Activated naive CD8-positive, alpha-beta T cell treated with anti-CD3 and anti-CD28 coated beads, Interleukin-2, amount 50 U/mL, for 24 hours (primary cell): ENCODE measurements at regions not wholly inside any gene's neighbourhood (a gene's known extent, or its start where the extent isn't known, plus 50 kb on each side); places are given as distances from the start of the nearest gene placed in this dataset.
A peak's percentile ranks its signal among the peaks of the same experiment; 100 is the strongest.

Source experiments
- ATAC-seq: fragments of 150-1000 bp; cut with Tn5 transposase; one replicate; pipeline ENCODE4 v1.10.0; 2021
- DNase-seq: peaks from one replicate; pipeline ENCODE4 v3.0.0; 2021
- H3K27ac Mint-ChIP-seq: one replicate; pipeline ENCODE4 v1.8.0; 2021; ENCODE audit warnings: mild to moderate bottlenecking, mixed read lengths
- H3K27me3 Mint-ChIP-seq: one replicate; pipeline ENCODE4 v1.8.0; 2021; ENCODE audit warnings: mixed read lengths
- H3K36me3 Mint-ChIP-seq: one replicate; pipeline ENCODE4 v1.8.0; 2021; ENCODE audit warnings: low read depth, mixed read lengths
- H3K4me1 Mint-ChIP-seq: one replicate; pipeline ENCODE4 v1.8.0; 2021; ENCODE audit warnings: mixed read lengths
- H3K4me3 Mint-ChIP-seq: one replicate; pipeline ENCODE4 v1.8.0; 2021; ENCODE audit warnings: mild to moderate bottlenecking, moderate library complexity, mixed read lengths
- H3K9me3 Mint-ChIP-seq: one replicate; pipeline ENCODE4 v1.8.0; 2021; ENCODE audit warnings: mixed read lengths

DNA sequence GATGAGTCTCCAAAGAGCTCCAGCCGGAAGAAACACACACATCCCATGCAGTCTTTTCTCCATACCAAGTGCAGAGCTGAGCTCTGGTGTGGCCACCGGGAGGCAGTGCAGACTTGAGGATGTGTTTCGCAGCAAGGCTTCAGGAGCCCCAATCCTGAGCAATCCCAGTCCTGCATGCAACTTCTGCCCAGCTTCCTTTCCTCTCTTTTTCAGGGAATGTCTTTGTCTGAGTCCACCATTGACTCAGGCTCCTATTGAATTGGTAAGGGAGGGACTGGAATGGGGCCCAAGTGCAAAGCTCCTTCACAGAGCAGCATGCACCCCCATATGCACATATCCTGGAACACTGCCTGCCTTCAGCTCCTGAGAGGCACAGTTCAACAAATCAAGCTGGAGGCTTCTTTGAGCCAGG, 50.5 kb upstream of the ASIP start:
- Mint-ChIP-seq H3K27ac (no peak overlapping the region), H3K4me1 (no peaks in the 10 kb centered on the region), H3K4me3 (no peak overlapping the region), H3K9me3 (no peaks in the 10 kb centered on the region), H3K27me3 (peaks cover 5% of the 10 kb centered on the region), H3K36me3 (no peaks in the 10 kb centered on the region)
- ATAC-seq (peak; percentile 61), DNase-seq (peak; percentile 33)
